Thoracic aorta (tissue), 2 donors: ENCODE measurements at regions not wholly inside any gene's neighbourhood (a gene's known extent, or its start where the extent isn't known, plus 50 kb on each side); places are given as distances from the start of the nearest gene placed in this dataset.

Experiments
- ATAC-seq: fragments of 150-250 bp; one replicate; pipeline ENCODE4 v1.8.0; 2017; ENCODE audit warnings: low read depth; ENCODE audit not compliant: insufficient number of reproducible peaks, low FRiP score
- DNase-seq: peaks from one replicate; pipeline ENCODE4 v3.0.0-alpha.2; 2020; ENCODE audit warnings: low spot score
- H3K27ac ChIP-seq, 2 donors: fragments of 200-600 bp; sonication (generic); 1 replicate in 1 of 2; 2 replicates in 1 of 2; pipeline ENCODE4 v1.5.1; 2016; ENCODE audit warnings: mild to moderate bottlenecking in 2 of 2, moderate library complexity in 2 of 2
- H3K27me3 ChIP-seq: fragments of 200-600 bp; sonication (generic); replicated peaks from 2 replicates; pipeline ENCODE4 v1.6.0; 2016; ENCODE audit warnings: mild to moderate bottlenecking; ENCODE audit not compliant: insufficient read depth
- H3K36me3 ChIP-seq: fragments of 200-600 bp; sonication (generic); one replicate; pipeline ENCODE4 v1.5.1; 2016
- H3K4me1 ChIP-seq, 2 donors: fragments of 200-600 bp; sonication (generic); 1 replicate in 1 of 2; 2 replicates in 1 of 2; pipeline versions ENCODE4 v1.5.1 to v1.6.0; 2016; ENCODE audit warnings: low read depth in 2 of 2, mild to moderate bottlenecking in 1 of 2; ENCODE audit not compliant: control insufficient read depth in 1 of 2
- H3K4me3 ChIP-seq: fragments of 200-600 bp; sonication (generic); 2 replicates; pipeline ENCODE4 v1.5.1; 2016; ENCODE audit warnings: mild to moderate bottlenecking
- H3K9me3 ChIP-seq: fragments of 200-600 bp; sonication (generic); 2 replicates; pipeline ENCODE4 v1.5.1; 2016
- TF ChIP-seq, protein P1 (sequence below): fragments of 200-600 bp; sonication (generic); IDR thresholded peaks from one replicate; pipeline ENCODE4 v1.5.1; 2019; ENCODE audit warnings: antibody characterized with exemption

DNA sequence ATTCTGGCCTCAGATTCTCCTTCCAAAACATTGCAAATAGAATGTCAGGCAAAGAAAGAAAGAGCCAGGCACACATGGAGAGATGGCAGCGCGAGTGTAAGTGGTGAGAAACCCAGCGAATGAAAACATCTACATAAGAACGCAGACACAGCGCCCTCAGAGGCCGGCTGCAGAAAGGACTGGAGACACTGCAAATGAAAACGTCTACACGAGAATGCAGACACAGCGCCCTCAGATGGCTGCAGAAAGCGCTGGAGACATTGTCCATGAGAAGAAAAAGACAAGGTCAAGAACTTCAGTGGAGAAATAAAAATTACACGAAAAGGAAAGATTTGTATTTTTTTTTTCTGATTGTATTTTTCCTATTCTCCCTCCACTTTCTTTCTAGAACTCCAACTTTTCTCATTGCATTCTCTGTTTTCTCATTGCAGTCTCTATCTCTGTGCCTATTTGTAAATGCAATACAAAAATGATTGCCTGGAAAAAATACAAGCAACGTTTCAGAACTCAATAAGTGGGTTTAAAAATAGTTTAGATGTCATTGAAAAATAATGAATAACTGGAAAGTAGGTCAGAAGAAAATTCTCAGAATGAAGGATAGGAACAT, 117.9 kb upstream of the LPCAT1 start:
- no peaks in the 10 kb centered on the region for H3K27me3 ChIP-seq
- no peaks in the 10 kb centered on the region for H3K36me3 ChIP-seq
- H3K4me3 ChIP-seq: no peak overlapping the region
- H3K9me3 ChIP-seq: no peaks in the 10 kb centered on the region
- ATAC-seq (peak; percentile 66), DNase-seq (peak; percentile 20)
- TF ChIP-seq, protein P1, sequence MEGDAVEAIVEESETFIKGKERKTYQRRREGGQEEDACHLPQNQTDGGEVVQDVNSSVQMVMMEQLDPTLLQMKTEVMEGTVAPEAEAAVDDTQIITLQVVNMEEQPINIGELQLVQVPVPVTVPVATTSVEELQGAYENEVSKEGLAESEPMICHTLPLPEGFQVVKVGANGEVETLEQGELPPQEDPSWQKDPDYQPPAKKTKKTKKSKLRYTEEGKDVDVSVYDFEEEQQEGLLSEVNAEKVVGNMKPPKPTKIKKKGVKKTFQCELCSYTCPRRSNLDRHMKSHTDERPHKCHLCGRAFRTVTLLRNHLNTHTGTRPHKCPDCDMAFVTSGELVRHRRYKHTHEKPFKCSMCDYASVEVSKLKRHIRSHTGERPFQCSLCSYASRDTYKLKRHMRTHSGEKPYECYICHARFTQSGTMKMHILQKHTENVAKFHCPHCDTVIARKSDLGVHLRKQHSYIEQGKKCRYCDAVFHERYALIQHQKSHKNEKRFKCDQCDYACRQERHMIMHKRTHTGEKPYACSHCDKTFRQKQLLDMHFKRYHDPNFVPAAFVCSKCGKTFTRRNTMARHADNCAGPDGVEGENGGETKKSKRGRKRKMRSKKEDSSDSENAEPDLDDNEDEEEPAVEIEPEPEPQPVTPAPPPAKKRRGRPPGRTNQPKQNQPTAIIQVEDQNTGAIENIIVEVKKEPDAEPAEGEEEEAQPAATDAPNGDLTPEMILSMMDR: peak; percentile 67
- H3K27ac ChIP-seq: no peak overlapping the region
- H3K4me1 ChIP-seq: peaks cover 3 to 4% of the 10 kb centered on the region in 2 donors

DNA sequence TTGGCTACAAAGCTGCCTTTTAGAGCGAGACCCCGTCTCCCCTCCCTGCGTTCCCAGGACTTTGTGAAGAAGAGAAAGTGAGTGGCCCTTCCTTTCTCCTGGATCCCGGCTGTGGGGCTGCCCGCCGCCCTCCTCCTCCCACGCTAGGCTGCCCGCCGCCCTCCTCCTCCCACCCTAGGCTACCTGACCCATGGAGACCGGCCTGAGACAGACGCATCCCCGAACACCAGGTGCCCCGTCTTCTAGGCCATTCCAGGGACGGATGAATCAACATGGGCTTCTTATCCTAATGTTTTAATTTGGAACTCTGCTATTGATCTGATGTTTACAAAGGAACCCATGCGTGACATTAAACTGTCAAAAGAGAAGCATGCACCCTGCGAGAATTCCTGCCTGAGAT, 117.3 kb upstream of the LPCAT1 start:
- no peaks in the 10 kb centered on the region for H3K9me3 ChIP-seq
- H3K27me3 ChIP-seq: no peaks in the 10 kb centered on the region
- H3K27ac ChIP-seq: no peak overlapping the region
- TF ChIP-seq, protein P1: no peak
- no peaks in the 10 kb centered on the region for H3K36me3 ChIP-seq
- DNase-seq (no peak), ATAC-seq (no peak)
- no peak overlapping the region for H3K4me3 ChIP-seq
- peaks cover 3 to 4% of the 10 kb centered on the region in 2 donors for H3K4me1 ChIP-seq

DNA sequence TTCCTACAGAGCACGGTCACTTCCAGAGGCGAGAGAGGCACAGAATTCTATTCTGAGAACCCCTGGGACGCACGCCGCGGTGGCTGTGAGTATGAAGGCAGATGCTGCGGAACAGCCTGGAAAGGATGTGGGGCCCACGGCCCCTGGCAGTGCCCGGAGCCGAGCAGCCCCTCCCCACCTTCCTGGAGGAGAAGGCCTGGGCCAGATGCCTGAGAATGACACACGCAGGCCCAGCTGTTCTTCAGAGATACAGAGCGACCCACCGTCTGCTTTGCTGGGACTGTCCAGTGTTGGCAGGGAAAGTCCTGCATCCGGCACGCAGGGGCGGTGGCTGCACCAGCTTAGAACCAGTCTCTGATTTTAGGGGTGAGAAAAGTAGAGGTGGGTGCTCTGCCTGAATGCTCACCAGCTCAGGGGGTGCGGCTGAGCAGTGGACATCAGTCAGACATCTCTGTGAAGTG, 116.7 kb upstream of the LPCAT1 start:
- Histone ChIP-seq H3K27me3 (no peaks in the 10 kb centered on the region), H3K27ac (no peak overlapping the region), H3K4me3 (no peak overlapping the region), H3K36me3 (no peaks in the 10 kb centered on the region), H3K9me3 (no peaks in the 10 kb centered on the region), H3K4me1 (peaks cover 3 to 4% of the 10 kb centered on the region in 2 donors)
- no peak for ATAC-seq
- no peak for DNase-seq
- TF ChIP-seq, protein P1: no peak

DNA sequence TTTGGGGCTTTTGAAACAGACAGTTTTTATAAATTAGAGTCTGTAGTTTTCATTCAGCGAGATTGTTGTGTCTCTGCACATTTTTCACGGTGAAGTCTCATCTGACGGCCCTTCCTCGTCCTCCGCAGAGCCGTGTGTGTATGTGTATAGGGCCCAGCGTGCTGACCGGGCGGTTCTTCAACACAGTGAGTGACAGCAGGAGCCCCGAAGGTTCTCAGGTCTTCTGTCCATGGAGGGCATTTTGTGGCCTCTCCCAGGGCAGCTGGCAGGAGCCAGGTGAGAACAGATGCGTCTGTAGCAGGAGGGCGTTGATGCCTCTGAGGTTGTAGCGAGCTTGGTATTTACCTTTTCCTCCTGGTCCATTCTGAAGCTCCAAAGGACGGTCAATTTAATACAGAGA, 116.0 kb upstream of the LPCAT1 start:
- H3K36me3 ChIP-seq: no peaks in the 10 kb centered on the region
- no peaks in the 10 kb centered on the region for H3K9me3 ChIP-seq
- no peak overlapping the region for H3K4me3 ChIP-seq
- ATAC-seq (no peak), DNase-seq (no peak)
- H3K27me3 ChIP-seq: no peaks in the 10 kb centered on the region
- no peak overlapping the region for H3K27ac ChIP-seq
- H3K4me1 ChIP-seq: peaks cover 0 to under 1% of the 10 kb centered on the region in 2 donors
- TF ChIP-seq, protein P1: no peak

- Histone ChIP-seq H3K27ac (no peak overlapping the region), H3K4me3 (no peak overlapping the region), H3K36me3 (no peaks in the 10 kb centered on the region), H3K4me1 (peaks cover 0 to 7% of the 10 kb centered on the region in 2 donors), H3K27me3 (no peaks in the 10 kb centered on the region), H3K9me3 (no peaks in the 10 kb centered on the region)
- DNase-seq (no peak), ATAC-seq (no peak)
- TF ChIP-seq, protein P1: no peak
These were observed 115.1 kb upstream of the LPCAT1 start for GRCh38 chr5:1638658-1639400.
